ENCODE measurements at regions not wholly inside any gene's neighbourhood (a gene's known extent, or its start where the extent isn't known, plus 50 kb on each side); places are given as distances from the start of the nearest gene placed in this dataset.
A peak's percentile ranks its signal among the peaks of the same experiment; 100 is the strongest.
"Not testable (repeated sequence)": the region's sequence is repeated elsewhere in the genome, so short reads cannot be mapped to it uniquely, and the experiment has no call there.

- DNase-seq: peak in 1 of 2 donors; percentile 29
These were observed 81.4 kb downstream of the ALOX5AP start for GRCh38 chr13:30816736-30817135.

GRCh38 chr13:30818323-30818960, 83.1 kb downstream of the ALOX5AP start:
- no peak for DNase-seq

GRCh38 chr13:30819136-30819888, 84.0 kb downstream of the ALOX5AP start:
- DNase-seq: no peak

GRCh38 chr13:30821421-30821820, 84.7 kb upstream of the MEDAG start:
- no peak for DNase-seq

GRCh38 chr13:30824651-30825050, 81.4 kb upstream of the MEDAG start:
- no peak for DNase-seq

- no peak for DNase-seq
These were observed 79.0 kb upstream of the MEDAG start for GRCh38 chr13:30826911-30827577.

- DNase-seq: no peak
These were observed 78.5 kb upstream of the MEDAG start for GRCh38 chr13:30827578-30827925.

- no peak for DNase-seq
These were observed 76.8 kb upstream of the MEDAG start for GRCh38 chr13:30829145-30829832.

GRCh38 chr13:30829833-30830637, 76.0 kb upstream of the MEDAG start:
- no peak for DNase-seq

- DNase-seq: no peak
These were observed 75.5 kb upstream of the MEDAG start for GRCh38 chr13:30830638-30830965.

GRCh38 chr13:30831515-30831914, 74.6 kb upstream of the MEDAG start:
- no peak for DNase-seq

GRCh38 chr13:30832377-30832776, 73.7 kb upstream of the MEDAG start:
- DNase-seq: no peak

GRCh38 chr13:30832845-30833332, 73.2 kb upstream of the MEDAG start:
- DNase-seq: no peak

GRCh38 chr13:30835442-30835841, 70.6 kb upstream of the MEDAG start:
- no peak for DNase-seq

- DNase-seq: no peak
These were observed 68.6 kb upstream of the MEDAG start for GRCh38 chr13:30837227-30838159.

GRCh38 chr13:30839636-30840035, 66.4 kb upstream of the MEDAG start:
- not testable (repeated sequence) for DNase-seq

GRCh38 chr13:30840515-30840914, 65.6 kb upstream of the MEDAG start:
- DNase-seq: no peak

GRCh38 chr13:30841154-30841553, 64.9 kb upstream of the MEDAG start:
- no peak for DNase-seq

- no peak for DNase-seq
These were observed 62.5 kb upstream of the MEDAG start for GRCh38 chr13:30843548-30843947.

GRCh38 chr13:30844548-30845296, 61.3 kb upstream of the MEDAG start:
- no peak for DNase-seq
